ENCODE measurements at regions not wholly inside any gene's neighbourhood (a gene's known extent, or its start where the extent isn't known, plus 50 kb on each side); places are given as distances from the start of the nearest gene placed in this dataset.

- CTCF ChIA-PET: interaction anchor here (2.0 kb wide), 1 partner anchor 25 kb away, joined by 4 read pairs; no protein-coding TSS in a partner anchor
These were observed 436.6 kb downstream of the FUT8 start for GRCh38 chr14:65849091-65849490.

GRCh38 chr14:65849558-65849957 lies 437.0 kb downstream of the FUT8 start:
- POLR2A ChIA-PET: no interaction called here
- CTCF ChIA-PET: interaction anchor here (2.0 kb wide), 1 partner anchor 25 kb away, joined by 4 read pairs; no protein-coding TSS in a partner anchor
- DNase-seq (ENCODE audit: low read depth, low spot score): no peak

More at GRCh38 chr14:65849091-65849490, 436.6 kb downstream of the FUT8 start:
- POLR2A ChIA-PET: no interaction called here
- no peak for TF ChIP-seq CTCF (IDR thresholded peaks at IDR 0.05; ENCODE audit: insufficient read depth, low read length, missing control alignments)
- H3K4me3 ChIP-seq (ENCODE audit: low read depth, low read length): no peak overlapping the region
- no peak for DNase-seq (ENCODE audit: low read depth, low spot score)

GRCh38 chr14:65850429-65851135 lies 438.1 kb downstream of the FUT8 start:
- CTCF ChIA-PET: interaction anchor here (0.9 to 2.0 kb wide), 2 partner anchors 26 to 27 kb away, joined by 3 to 4 read pairs; no protein-coding TSS in a partner anchor
- no peak for TF ChIP-seq CTCF (IDR thresholded peaks at IDR 0.05; ENCODE audit: insufficient read depth, low read length, missing control alignments)
- POLR2A ChIA-PET: no interaction called here
- H3K4me3 ChIP-seq (ENCODE audit: low read depth, low read length): no peak overlapping the region
- DNase-seq (ENCODE audit: low read depth, low spot score): no peak

More at GRCh38 chr14:65849558-65849957, 437.0 kb downstream of the FUT8 start:
- H3K4me3 ChIP-seq (ENCODE audit: low read depth, low read length): no peak overlapping the region
- no peak for TF ChIP-seq CTCF (IDR thresholded peaks at IDR 0.05; ENCODE audit: insufficient read depth, low read length, missing control alignments)

- no peak overlapping the region for H3K4me3 ChIP-seq (ENCODE audit: low read depth, low read length)
- ChIA-PET CTCF (interaction anchor here (1.0 kb wide), 1 partner anchor 28 kb away, joined by 3 read pairs; no protein-coding TSS in a partner anchor), POLR2A (no interaction called here)
- DNase-seq (ENCODE audit: low read depth, low spot score): no peak
- no peak for TF ChIP-seq CTCF (IDR thresholded peaks at IDR 0.05; ENCODE audit: insufficient read depth, low read length, missing control alignments)
These were observed 440.2 kb downstream of the FUT8 start for GRCh38 chr14:65852689-65853088.

- TF ChIP-seq CTCF (IDR thresholded peaks at IDR 0.05; ENCODE audit: insufficient read depth, low read length, missing control alignments): no peak
- H3K4me3 ChIP-seq (ENCODE audit: low read depth, low read length): no peak overlapping the region
- no peak for DNase-seq (ENCODE audit: low read depth, low spot score)
- ChIA-PET POLR2A (no interaction called here), CTCF (interaction anchor here (1.0 kb wide), 1 partner anchor 29 kb away, joined by 3 read pairs; no protein-coding TSS in a partner anchor)
These were observed 441.0 kb downstream of the FUT8 start for GRCh38 chr14:65853407-65853955.

- TF ChIP-seq CTCF (IDR thresholded peaks at IDR 0.05; ENCODE audit: insufficient read depth, low read length, missing control alignments): no peak
- DNase-seq (ENCODE audit: low read depth, low spot score): no peak
- no peak overlapping the region for H3K4me3 ChIP-seq (ENCODE audit: low read depth, low read length)
- ChIA-PET POLR2A (no interaction called here), CTCF (interaction anchor here (1.0 kb wide), 1 partner anchor 29 kb away, joined by 3 read pairs; no protein-coding TSS in a partner anchor)
These were observed 441.7 kb downstream of the FUT8 start for GRCh38 chr14:65854215-65854614.

All from AG04449 (cell line).